ENCODE measurements at regions not wholly inside any gene's neighbourhood (a gene's known extent, or its start where the extent isn't known, plus 50 kb on each side); places are given as distances from the start of the nearest gene placed in this dataset.
A peak's percentile ranks its signal among the peaks of the same experiment; 100 is the strongest.

GRCh38 chr5:98460536-98460935 is 312.9 kb upstream of the RGMB start:
- TF ChIP-seq CTCF (IDR thresholded peaks at IDR 0.05; ENCODE audit: insufficient read depth, low read length, poor library complexity, severe bottlenecking) = no peak
- no peak for DNase-seq (ENCODE audit: extremely low read depth, insufficient read length)

GRCh38 chr5:98461485-98461884 is 312.0 kb upstream of the RGMB start:
- H3K4me3 ChIP-seq (replicated peaks; ENCODE audit: low read depth, low read length) = no peak overlapping the region
- no peak for DNase-seq (ENCODE audit: extremely low read depth, insufficient read length)
- TF ChIP-seq CTCF (IDR thresholded peaks at IDR 0.05; ENCODE audit: insufficient read depth, low read length, poor library complexity, severe bottlenecking) = no peak
- no peaks in the 10 kb centered on the region for H3K27me3 ChIP-seq (replicated peaks; ENCODE audit: control insufficient read depth, insufficient read depth, low read length)
- no peaks in the 10 kb centered on the region for H3K36me3 ChIP-seq (ENCODE audit: control insufficient read depth, insufficient read depth, low read length)

More at GRCh38 chr5:98460536-98460935, 312.9 kb upstream of the RGMB start:
- Histone ChIP-seq H3K4me3 (replicated peaks; ENCODE audit: low read depth, low read length) (no peak overlapping the region), H3K27me3 (replicated peaks; ENCODE audit: control insufficient read depth, insufficient read depth, low read length) (no peaks in the 10 kb centered on the region), H3K36me3 (ENCODE audit: control insufficient read depth, insufficient read depth, low read length) (no peaks in the 10 kb centered on the region)

GRCh38 chr5:98463222-98463621 is 310.2 kb upstream of the RGMB start:
- no peak for TF ChIP-seq CTCF (IDR thresholded peaks at IDR 0.05; ENCODE audit: insufficient read depth, low read length, poor library complexity, severe bottlenecking)
- no peak for DNase-seq (ENCODE audit: extremely low read depth, insufficient read length)
- Histone ChIP-seq H3K27me3 (replicated peaks; ENCODE audit: control insufficient read depth, insufficient read depth, low read length) (no peaks in the 10 kb centered on the region), H3K36me3 (ENCODE audit: control insufficient read depth, insufficient read depth, low read length) (no peaks in the 10 kb centered on the region), H3K4me3 (replicated peaks; ENCODE audit: low read depth, low read length) (no peak overlapping the region)

- Histone ChIP-seq H3K36me3 (ENCODE audit: control insufficient read depth, insufficient read depth, low read length) (no peaks in the 10 kb centered on the region), H3K4me3 (replicated peaks; ENCODE audit: low read depth, low read length) (no peak overlapping the region), H3K27me3 (replicated peaks; ENCODE audit: control insufficient read depth, insufficient read depth, low read length) (no peaks in the 10 kb centered on the region)
- DNase-seq (ENCODE audit: extremely low read depth, insufficient read length) = no peak
- TF ChIP-seq CTCF (IDR thresholded peaks at IDR 0.05; ENCODE audit: insufficient read depth, low read length, poor library complexity, severe bottlenecking) = no peak
Observed at GRCh38 chr5:98463676-98464075, 309.8 kb upstream of the RGMB start.

GRCh38 chr5:98464737-98465330 is 308.6 kb upstream of the RGMB start:
- Histone ChIP-seq H3K4me3 (replicated peaks; ENCODE audit: low read depth, low read length) (no peak overlapping the region), H3K27me3 (replicated peaks; ENCODE audit: control insufficient read depth, insufficient read depth, low read length) (no peaks in the 10 kb centered on the region), H3K36me3 (ENCODE audit: control insufficient read depth, insufficient read depth, low read length) (no peaks in the 10 kb centered on the region)
- DNase-seq (ENCODE audit: extremely low read depth, insufficient read length) = peak; percentile 24
- no peak for TF ChIP-seq CTCF (IDR thresholded peaks at IDR 0.05; ENCODE audit: insufficient read depth, low read length, poor library complexity, severe bottlenecking)
